ENCODE measurements at regions not wholly inside any gene's neighbourhood (a gene's known extent, or its start where the extent isn't known, plus 50 kb on each side); places are given as distances from the start of the nearest gene placed in this dataset.

- no peak overlapping the region for H3K4me3 Mint-ChIP-seq (ENCODE audit: unreplicated experiment)
These were observed 185.3 kb downstream of the CBLN1 start for GRCh38 chr16:49096176-49096945.

GRCh38 chr16:49095539-49095938 is 186.1 kb downstream of the CBLN1 start:
- H3K9me3 Mint-ChIP-seq (ENCODE audit: unreplicated experiment) = peaks cover 22% of the 10 kb centered on the region
- H3K27ac Mint-ChIP-seq (ENCODE audit: unreplicated experiment) = no peak overlapping the region
- no peaks in the 10 kb centered on the region for H3K36me3 Mint-ChIP-seq (ENCODE audit: unreplicated experiment)
- no peak for DNase-seq (ENCODE audit: extremely low spot score, unreplicated experiment)
- H3K4me3 Mint-ChIP-seq (ENCODE audit: unreplicated experiment) = no peak overlapping the region
- H3K27me3 Mint-ChIP-seq (ENCODE audit: unreplicated experiment) = no peaks in the 10 kb centered on the region
- no peak for TF ChIP-seq CTCF (IDR thresholded peaks at IDR 0.05)
- H3K4me1 Mint-ChIP-seq (ENCODE audit: unreplicated experiment) = no peaks in the 10 kb centered on the region

More at GRCh38 chr16:49096176-49096945, 185.3 kb downstream of the CBLN1 start:
- H3K9me3 Mint-ChIP-seq (ENCODE audit: unreplicated experiment) = peaks cover 24% of the 10 kb centered on the region
- DNase-seq (ENCODE audit: extremely low spot score, unreplicated experiment) = no peak
- no peak overlapping the region for H3K27ac Mint-ChIP-seq (ENCODE audit: unreplicated experiment)
- no peak for TF ChIP-seq CTCF (IDR thresholded peaks at IDR 0.05)
- H3K27me3 Mint-ChIP-seq (ENCODE audit: unreplicated experiment) = no peaks in the 10 kb centered on the region
- no peaks in the 10 kb centered on the region for H3K36me3 Mint-ChIP-seq (ENCODE audit: unreplicated experiment)
- H3K4me1 Mint-ChIP-seq (ENCODE audit: unreplicated experiment) = no peaks in the 10 kb centered on the region

GRCh38 chr16:49094471-49094870 is 187.2 kb downstream of the CBLN1 start:
- no peak overlapping the region for H3K4me3 Mint-ChIP-seq (ENCODE audit: unreplicated experiment)
- H3K36me3 Mint-ChIP-seq (ENCODE audit: unreplicated experiment) = no peaks in the 10 kb centered on the region
- no peak overlapping the region for H3K27ac Mint-ChIP-seq (ENCODE audit: unreplicated experiment)
- H3K4me1 Mint-ChIP-seq (ENCODE audit: unreplicated experiment) = no peaks in the 10 kb centered on the region
- DNase-seq (ENCODE audit: extremely low spot score, unreplicated experiment) = no peak
- peaks cover 22% of the 10 kb centered on the region for H3K9me3 Mint-ChIP-seq (ENCODE audit: unreplicated experiment)
- H3K27me3 Mint-ChIP-seq (ENCODE audit: unreplicated experiment) = no peaks in the 10 kb centered on the region
- no peak for TF ChIP-seq CTCF (IDR thresholded peaks at IDR 0.05)

- DNase-seq (ENCODE audit: extremely low spot score, unreplicated experiment) = peak; percentile 54
- H3K36me3 Mint-ChIP-seq (ENCODE audit: unreplicated experiment) = no peaks in the 10 kb centered on the region
These were observed 187.7 kb downstream of the CBLN1 start for GRCh38 chr16:49093939-49094338.

More at GRCh38 chr16:49093939-49094338, 187.7 kb downstream of the CBLN1 start:
- TF ChIP-seq CTCF (IDR thresholded peaks at IDR 0.05) = no peak
- Mint-ChIP-seq H3K27me3 (ENCODE audit: unreplicated experiment) (no peaks in the 10 kb centered on the region), H3K4me1 (ENCODE audit: unreplicated experiment) (no peaks in the 10 kb centered on the region), H3K4me3 (ENCODE audit: unreplicated experiment) (no peak overlapping the region), H3K9me3 (ENCODE audit: unreplicated experiment) (peaks cover 26% of the 10 kb centered on the region), H3K27ac (ENCODE audit: unreplicated experiment) (no peak overlapping the region)

All from osteocyte (in vitro differentiated cells).